ENCODE measurements at regions not wholly inside any gene's neighbourhood (a gene's known extent, or its start where the extent isn't known, plus 50 kb on each side); places are given as distances from the start of the nearest gene placed in this dataset.

GRCh38 chr7:98562871-98563495, 54.1 kb upstream of the NPTX2 start:
- Mint-ChIP-seq H3K4me3 (no peak overlapping the region), H3K4me1 (no peaks in the 10 kb centered on the region), H3K27ac (no peak overlapping the region), H3K27me3 (ENCODE audit: insufficient read depth, low read depth, poor library complexity) (peaks cover 14% of the 10 kb centered on the region), H3K36me3 (ENCODE audit: low read depth) (peaks cover 12% of the 10 kb centered on the region), H3K9me3 (peaks cover 47% of the 10 kb centered on the region)
- Histone ChIP-seq H3K79me2 (replicated peaks; ENCODE audit: insufficient read depth) (no peaks in the 10 kb centered on the region), H3F3A (replicated peaks; ENCODE audit: low read depth) (no peaks in the 10 kb centered on the region), H3K4me1 (ENCODE audit: insufficient read depth) (no peaks in the 10 kb centered on the region), H4K20me1 (replicated peaks; ENCODE audit: insufficient read depth) (no peaks in the 10 kb centered on the region), H3K27me3 (ENCODE audit: insufficient read depth) (no peaks in the 10 kb centered on the region), H3K4me3 (no peak overlapping the region), H3K36me3 (ENCODE audit: insufficient read depth) (no peaks in the 10 kb centered on the region), H3K9me2 (ENCODE audit: insufficient read depth) (no peaks in the 10 kb centered on the region), H3K27ac (ENCODE audit: low read depth) (no peak overlapping the region), H2AFZ (no peak overlapping the region), H3K4me2 (no peak overlapping the region)
- ATAC-seq (no peak), DNase-seq (ENCODE audit: low spot score) (no peak)
- no peak for TF ChIP-seq CREB1 (CRISPR knock-in tag; IDR thresholded peaks at IDR 0.05; ENCODE audit: low read depth)
- TF ChIP-seq ZNF331 (CRISPR knock-in tag; IDR thresholded peaks at IDR 0.05; ENCODE audit: low read depth) = no peak
- no peak for TF ChIP-seq ZNF114 (CRISPR knock-in tag; IDR thresholded peaks at IDR 0.05)
- TF ChIP-seq EZH2 (IDR thresholded peaks at IDR 0.05; ENCODE audit: low read depth, unreplicated experiment) = no peak
- TF ChIP-seq ETS1 (IDR thresholded peaks at IDR 0.05) = no peak
- no peak for TF ChIP-seq CTCF (conservative IDR thresholded peaks at IDR 0.05; ENCODE audit: low read depth in 2 of 2)
- no peak for TF ChIP-seq REST (IDR thresholded peaks at IDR 0.05; ENCODE audit: unreplicated experiment)

GRCh38 chr7:98562381-98562823, 54.7 kb upstream of the NPTX2 start:
- H4K20me1 ChIP-seq (replicated peaks; ENCODE audit: insufficient read depth) = no peaks in the 10 kb centered on the region
- Mint-ChIP-seq H3K27me3 (ENCODE audit: insufficient read depth, low read depth, poor library complexity) (peaks cover 14% of the 10 kb centered on the region), H3K36me3 (ENCODE audit: low read depth) (peaks cover 12% of the 10 kb centered on the region), H3K27ac (no peak overlapping the region), H3K9me3 (peaks cover 47% of the 10 kb centered on the region), H3K4me1 (no peaks in the 10 kb centered on the region), H3K4me3 (no peak overlapping the region)
- H3K4me1 ChIP-seq (ENCODE audit: insufficient read depth) = no peaks in the 10 kb centered on the region
- H3K79me2 ChIP-seq (replicated peaks; ENCODE audit: insufficient read depth) = no peaks in the 10 kb centered on the region
- H3F3A ChIP-seq (replicated peaks; ENCODE audit: low read depth) = no peaks in the 10 kb centered on the region
- no peaks in the 10 kb centered on the region for H3K27me3 ChIP-seq (ENCODE audit: insufficient read depth)
- H3K4me3 ChIP-seq = no peak overlapping the region
- no peak for DNase-seq (ENCODE audit: low spot score)
- no peak overlapping the region for H3K27ac ChIP-seq (ENCODE audit: low read depth)
- ATAC-seq = no peak
- H3K4me2 ChIP-seq = no peak overlapping the region
- H3K36me3 ChIP-seq (ENCODE audit: insufficient read depth) = no peaks in the 10 kb centered on the region
- no peak overlapping the region for H2AFZ ChIP-seq
- no peaks in the 10 kb centered on the region for H3K9me2 ChIP-seq (ENCODE audit: insufficient read depth)
- TF ChIP-seq JUNB (IDR thresholded peaks at IDR 0.05; ENCODE audit: unreplicated experiment) = no peak
- TF ChIP-seq EZH2 (IDR thresholded peaks at IDR 0.05; ENCODE audit: low read depth, unreplicated experiment) = no peak
- TF ChIP-seq ZNF331 (CRISPR knock-in tag; IDR thresholded peaks at IDR 0.05; ENCODE audit: low read depth) = no peak
- no peak for TF ChIP-seq POLR2AphosphoS5 (IDR thresholded peaks at IDR 0.05; ENCODE audit: low read depth)
- no peak for TF ChIP-seq CTCF (conservative IDR thresholded peaks at IDR 0.05; ENCODE audit: low read depth in 2 of 2)
- TF ChIP-seq REST (IDR thresholded peaks at IDR 0.05; ENCODE audit: unreplicated experiment) = no peak
- no peak for TF ChIP-seq NANOG (IDR thresholded peaks at IDR 0.05; ENCODE audit: borderline replicate concordance)
- no peak for TF ChIP-seq ZNF114 (CRISPR knock-in tag; IDR thresholded peaks at IDR 0.05)
- TF ChIP-seq CREB1 (CRISPR knock-in tag; IDR thresholded peaks at IDR 0.05; ENCODE audit: low read depth) = no peak

All from GM23338 (cell line).